ENCODE measurements at regions not wholly inside any gene's neighbourhood (a gene's known extent, or its start where the extent isn't known, plus 50 kb on each side); places are given as distances from the start of the nearest gene placed in this dataset.
A peak's percentile ranks its signal among the peaks of the same experiment; 100 is the strongest.

GRCh38 chr18:76658627-76659026 lies 163.6 kb upstream of the ZNF516 start:
- no peak overlapping the region for H2AFZ ChIP-seq (ENCODE audit: low read length)
- DNase-seq (ENCODE audit: low read depth in 1 of 2, low spot score in 2 of 2) = peak in 1 of 2 experiments; percentile 83
- no peak for TF ChIP-seq EGR1 (IDR thresholded peaks at IDR 0.05; ENCODE audit: borderline replicate concordance, low read depth, low read length)
- peak; percentile 78 to 82 for TF ChIP-seq RAD21 (IDR thresholded peaks at IDR 0.05 in 1 of 2, conservative IDR thresholded peaks at IDR 0.05 in 1 of 2; ENCODE audit: low read depth in 2 of 2, low read length in 2 of 2)
- peak; percentile 23; the same call in 1 of the 2 replicates for TF ChIP-seq E2F6 (IDR thresholded peaks at IDR 0.05)
- peak; percentile 83 to 89 (median 86) for TF ChIP-seq CTCF (IDR thresholded peaks at IDR 0.05; ENCODE audit: control extremely low read depth in 1 of 3, insufficient read depth in 1 of 3, low read depth in 1 of 3, low read length in 3 of 3)
- no peak for TF ChIP-seq BCL11A (IDR thresholded peaks at IDR 0.05; ENCODE audit: low read depth in 2 of 2, low read length in 2 of 2)
- TF ChIP-seq YY1 (IDR thresholded peaks at IDR 0.05; ENCODE audit: low read depth, low read length) = peak; percentile 16; the same call in 1 of the 2 replicates
- TF ChIP-seq GABPA (IDR thresholded peaks at IDR 0.05; ENCODE audit: borderline replicate concordance, insufficient read depth, low read length) = peak; percentile 61; the same call in 1 of the 2 replicates
- TF ChIP-seq CTBP2 (IDR thresholded peaks at IDR 0.05; ENCODE audit: borderline replicate concordance, insufficient read depth, insufficient read length, low read length) = peak; percentile 84
- peak in 1 of 2 experiments; percentile 64; a peak in 1 of 3 replicates for TF ChIP-seq EP300 (IDR thresholded peaks at IDR 0.05; ENCODE audit: borderline replicate concordance in 1 of 2, low read depth in 2 of 2, low read length in 2 of 2)

More at GRCh38 chr18:76658627-76659026, 163.6 kb upstream of the ZNF516 start:
- Histone ChIP-seq H4K8ac (ENCODE audit: extremely low read depth, insufficient read depth, low read length) (no peak overlapping the region), H3K36me3 (ENCODE audit: control insufficient read depth in 2 of 4, insufficient read depth in 4 of 4, low read length in 3 of 4) (no peaks in the 10 kb centered on the region), H3K79me1 (ENCODE audit: low read depth, low read length) (no peaks in the 10 kb centered on the region), H3K4me1 (replicated peaks in 1 of 4; ENCODE audit: control insufficient read depth in 3 of 4, insufficient read depth in 4 of 4, low read length in 3 of 4) (no peaks in the 10 kb centered on the region), H3K14ac (ENCODE audit: insufficient read length) (no peak overlapping the region), H3K9ac (replicated peaks in 1 of 4; ENCODE audit: extremely low read depth in 1 of 4, low read depth in 3 of 4, low read length in 3 of 4) (no peak overlapping the region), H2AK5ac (ENCODE audit: low read depth, low read length) (no peak overlapping the region), H3K23ac (ENCODE audit: insufficient read length) (no peak overlapping the region), H3K27ac (ENCODE audit: low read depth, low read length) (no peak overlapping the region), H3K4ac (replicated peaks; ENCODE audit: insufficient read length, low read depth, low read length) (no peak overlapping the region), H3K27me3 (replicated peaks in 1 of 4; ENCODE audit: control insufficient read depth in 3 of 4, extremely low read depth in 1 of 4, insufficient read depth in 3 of 4, low read length in 3 of 4) (no peaks in the 10 kb centered on the region), H3K4me3 (ENCODE audit: extremely low read depth in 1 of 4, insufficient read depth in 2 of 4, low read depth in 3 of 4, low read length in 4 of 4) (no peak overlapping the region), H3K79me2 (ENCODE audit: control insufficient read depth in 1 of 2, insufficient read depth in 2 of 2, low read length in 2 of 2) (no peaks in the 10 kb centered on the region), H3K9me3 (ENCODE audit: insufficient read depth in 2 of 2, low read depth in 1 of 2, low read length in 1 of 2) (no peaks in the 10 kb centered on the region), H3K18ac (ENCODE audit: extremely low read depth, low read length) (no peak overlapping the region), H3K4me2 (ENCODE audit: insufficient read depth in 1 of 2, low read depth in 2 of 2, low read length in 2 of 2) (no peak overlapping the region), H2BK15ac (ENCODE audit: low read length) (no peak overlapping the region), H4K91ac (replicated peaks; ENCODE audit: insufficient read length, low read length) (no peak overlapping the region), H4K20me1 (replicated peaks in 1 of 2; ENCODE audit: control insufficient read depth in 1 of 2, insufficient read depth in 2 of 2, low read length in 2 of 2) (no peaks in the 10 kb centered on the region), H4K5ac (ENCODE audit: insufficient read length, low read depth, low read length) (no peak overlapping the region), H2BK12ac (ENCODE audit: low read depth, low read length) (no peak overlapping the region), H2BK5ac (ENCODE audit: low read depth, low read length) (no peak overlapping the region), H2BK120ac (replicated peaks; ENCODE audit: low read depth, low read length) (no peak overlapping the region), H3K56ac (replicated peaks; ENCODE audit: insufficient read length, low read depth, low read length) (no peak overlapping the region), H2BK20ac (ENCODE audit: low read length) (no peak overlapping the region), H3K23me2 (ENCODE audit: low read depth, low read length) (no peaks in the 10 kb centered on the region)
- ChIA-PET CTCF (ENCODE audit: partially characterized antibody) (interaction anchor here (0.6 to 7.5 kb wide), 48 partner anchors 8 to 1038 kb away, joined by 3 to 131 read pairs (median 5); no protein-coding TSS in a partner anchor), POLR2A (ENCODE audit: partially characterized antibody) (interaction anchor here (1.0 kb wide), 1 partner anchor 11 kb away, joined by 3 read pairs; no protein-coding TSS in a partner anchor)
- FAIRE-seq = peak; percentile 78
- 34% methylated on average over 7 of the region's 7 CpGs; no CpG with 5 or more reads in 1 of the 2 experiments for WGBS, 2 experiments (ENCODE audit: extremely low coverage in 1 of 2, insufficient coverage in 1 of 2, insufficient read length in 1 of 2, insufficient replicate concordance in 2 of 2, low coverage in 1 of 2, low lambda C conversion rate in 2 of 2, missing lambda C conversion rate in 1 of 2)

Data from H1 (cell line).